Stomach (tissue), 4 donors: ENCODE measurements at regions not wholly inside any gene's neighbourhood (a gene's known extent, or its start where the extent isn't known, plus 50 kb on each side); places are given as distances from the start of the nearest gene placed in this dataset.

Source experiments
- CTCF ChIP-seq, 7 experiments: fragments of 450-650 bp in 4 of 7; fragments of 200-600 bp in 3 of 7; sonication (generic) in 3 of 7; IDR thresholded peaks; one replicate each; pipeline ENCODE4 v1.5.1; 2016 to 2019; ENCODE audit warnings: antibody characterized with exemption in 7 of 7, control low read depth in 2 of 7, mild to moderate bottlenecking in 1 of 7
- EP300 ChIP-seq: sonication (generic); formaldehyde crosslinking; IDR thresholded peaks from one replicate; pipeline ENCODE4 v1.6.1; 2017; ENCODE audit warnings: antibody characterized with exemption
- POLR2A ChIP-seq, 4 donors: fragments of 450-650 bp; IDR thresholded peaks; one replicate each; pipeline ENCODE4 v1.6.1; 2016; ENCODE audit warnings: antibody characterized with exemption in 4 of 4, control low read depth in 2 of 4, mild to moderate bottlenecking in 1 of 4, moderate library complexity in 1 of 4
- POLR2AphosphoS5 ChIP-seq, 3 donors: sonication (generic); formaldehyde crosslinking; IDR thresholded peaks; one replicate each; pipeline ENCODE4 v1.6.1; 2016; ENCODE audit warnings: antibody characterized with exemption in 3 of 3

- TF ChIP-seq EP300 (no peak), CTCF (IDR thresholded peaks at IDR 0.05) (no peak), POLR2AphosphoS5 (IDR thresholded peaks at IDR 0.05) (no peak), POLR2A (IDR thresholded peaks at IDR 0.05) (no peak)
These were observed 61.9 kb upstream of the BTN3A2 start for GRCh38 chr6:26302941-26303559.
